H9 (cell line): ENCODE measurements at regions not wholly inside any gene's neighbourhood (a gene's known extent, or its start where the extent isn't known, plus 50 kb on each side); places are given as distances from the start of the nearest gene placed in this dataset.

Experiments
- DNase-seq: peaks from one replicate; pipeline ENCODE4 v3.0.0-alpha.2; 2017
- H2AFZ ChIP-seq: one replicate; pipeline ENCODE4 v1.6.1; 2013; ENCODE audit warnings: mild to moderate bottlenecking, low read length, control low read depth, moderate library complexity
- H2AK5ac ChIP-seq: 2 replicates; pipeline ENCODE4 v1.6.1; 2013; ENCODE audit warnings: low read length, control low read depth, mixed read lengths; ENCODE audit not compliant: insufficient read length
- H2BK120ac ChIP-seq: one replicate; pipeline ENCODE4 v1.6.1; 2013; ENCODE audit warnings: low read depth, mild to moderate bottlenecking, low read length, control low read depth, inconsistent platforms; ENCODE audit not compliant: poor library complexity, severe bottlenecking
- H2BK12ac ChIP-seq: 2 replicates; pipeline ENCODE4 v1.6.1; 2013; ENCODE audit warnings: low read length, control low read depth, mixed read lengths, low read depth; ENCODE audit not compliant: insufficient read length
- H2BK15ac ChIP-seq: 2 replicates; pipeline ENCODE4 v1.6.1; 2013; ENCODE audit warnings: low read depth, low read length, control low read depth
- H2BK20ac ChIP-seq: one replicate; pipeline ENCODE4 v1.6.1; 2013; ENCODE audit warnings: low read depth, mild to moderate bottlenecking, low read length, control low read depth, inconsistent platforms; ENCODE audit not compliant: poor library complexity, severe bottlenecking
- H2BK5ac ChIP-seq: 2 replicates; pipeline ENCODE4 v1.6.1; 2013; ENCODE audit warnings: low read length, control low read depth, mixed read lengths; ENCODE audit not compliant: insufficient read length
- H3K14ac ChIP-seq: 2 replicates; pipeline ENCODE4 v1.6.1; 2013; ENCODE audit warnings: low read length, control low read depth; ENCODE audit not compliant: insufficient read depth
- H3K18ac ChIP-seq: 2 replicates; pipeline ENCODE4 v1.6.1; 2013; ENCODE audit warnings: low read depth, mild to moderate bottlenecking, mixed read lengths, low read length, control low read depth; ENCODE audit not compliant: insufficient read length
- H3K23ac ChIP-seq: 2 replicates; pipeline ENCODE4 v1.6.1; 2013; ENCODE audit warnings: low read length, control low read depth, mixed read lengths, low read depth; ENCODE audit not compliant: insufficient read length
- H3K23me2 ChIP-seq: 2 replicates; pipeline ENCODE4 v1.6.1; 2013; ENCODE audit warnings: low read depth, mild to moderate bottlenecking, mixed read lengths, low read length, control low read depth; ENCODE audit not compliant: insufficient read length, poor library complexity, severe bottlenecking
- H3K27ac ChIP-seq: 2 replicates; pipeline ENCODE4 v1.5.1; 2013; ENCODE audit warnings: low read length, control low read depth, mixed read lengths, low read depth; ENCODE audit not compliant: insufficient read length
- H3K27me3 ChIP-seq: 2 replicates; pipeline ENCODE4 v1.6.1; 2013; ENCODE audit warnings: low read length, control low read depth, inconsistent platforms; ENCODE audit not compliant: insufficient read depth
- H3K4ac ChIP-seq: 2 replicates; pipeline ENCODE4 v1.6.1; 2013; ENCODE audit warnings: low read depth, mild to moderate bottlenecking, control low read depth, inconsistent platforms, low read length, moderate library complexity
- H3K4me1 ChIP-seq: 2 replicates; pipeline ENCODE4 v1.6.1; 2013; ENCODE audit warnings: low read length, control low read depth, inconsistent platforms; ENCODE audit not compliant: insufficient read depth
- H3K4me2 ChIP-seq: 2 replicates; pipeline ENCODE4 v1.6.1; 2013; ENCODE audit warnings: low read length, control low read depth, mixed read lengths; ENCODE audit not compliant: insufficient read length, insufficient read depth
- H3K56ac ChIP-seq: 2 replicates; pipeline ENCODE4 v1.6.1; 2013; ENCODE audit warnings: low read depth, mild to moderate bottlenecking, mixed read lengths, low read length, control low read depth; ENCODE audit not compliant: insufficient read length
- H3K79me1 ChIP-seq: 2 replicates; pipeline ENCODE4 v1.6.1; 2013; ENCODE audit warnings: low read depth, mild to moderate bottlenecking, moderate library complexity, low read length, control low read depth, inconsistent platforms; ENCODE audit not compliant: insufficient read depth, poor library complexity, severe bottlenecking
- H3K79me2 ChIP-seq: 2 replicates; pipeline ENCODE4 v1.6.1; 2013; ENCODE audit warnings: low read length, control low read depth, inconsistent platforms; ENCODE audit not compliant: insufficient read depth
- H3K9ac ChIP-seq: 2 replicates; pipeline ENCODE4 v1.6.1; 2013; ENCODE audit warnings: low read length, control low read depth, mixed read lengths; ENCODE audit not compliant: insufficient read length; ENCODE audit errors: extremely low read depth
- H3K9me3 ChIP-seq: one replicate; pipeline ENCODE4 v1.6.1; 2013; ENCODE audit warnings: low read depth, low read length, inconsistent platforms; ENCODE audit not compliant: control insufficient read depth
- H3T11ph ChIP-seq: one replicate; pipeline ENCODE4 v1.6.1; 2013; ENCODE audit warnings: mild to moderate bottlenecking, low read length, control low read depth, inconsistent platforms
- H4K20me1 ChIP-seq: one replicate; pipeline ENCODE4 v1.6.1; 2013; ENCODE audit not compliant: control insufficient read depth, insufficient read length, insufficient read depth
- H4K5ac ChIP-seq: 2 replicates; pipeline ENCODE4 v1.6.1; 2013; ENCODE audit warnings: low read depth, mild to moderate bottlenecking, mixed read lengths, low read length, control low read depth; ENCODE audit not compliant: insufficient read length
- H4K8ac ChIP-seq: replicated peaks from 2 replicates; pipeline ENCODE4 v1.6.1; 2013; ENCODE audit warnings: low read length, control low read depth, mixed read lengths, low read depth; ENCODE audit not compliant: insufficient read length
- H4K91ac ChIP-seq: 2 replicates; pipeline ENCODE4 v1.6.1; 2013; ENCODE audit warnings: low read depth, mild to moderate bottlenecking, moderate library complexity, mixed read lengths, low read length, control low read depth; ENCODE audit not compliant: insufficient read length
- H3K27ac Mint-ChIP-seq, 3 experiments: 2 replicates in 2 of 3; 3 replicates in 1 of 3; pipeline ENCODE4 v1.8.0; 2020 to 2021; ENCODE audit warnings: mixed read lengths in 3 of 3, mild to moderate bottlenecking in 1 of 3, moderate library complexity in 1 of 3
- H3K27me3 Mint-ChIP-seq: 2 replicates; pipeline ENCODE4 v1.8.0; 2021; ENCODE audit warnings: low read depth, mild to moderate bottlenecking, moderate library complexity, mixed read lengths
- H3K36me3 Mint-ChIP-seq, 3 experiments: 2 replicates in 2 of 3; 3 replicates in 1 of 3; pipeline ENCODE4 v1.8.0; 2020 to 2021; ENCODE audit warnings: low read depth in 3 of 3, mixed read lengths in 3 of 3; ENCODE audit not compliant: insufficient read depth in 1 of 3
- H3K4me1 Mint-ChIP-seq, 2 experiments: 2 replicates each; pipeline ENCODE4 v1.8.0; 2020; ENCODE audit warnings: mixed read lengths in 2 of 2
- H3K4me3 Mint-ChIP-seq, 2 experiments: 2 replicates in 1 of 2; 3 replicates in 1 of 2; pipeline ENCODE4 v1.8.0; 2020 to 2021; ENCODE audit warnings: mild to moderate bottlenecking in 2 of 2, mixed read lengths in 2 of 2, moderate library complexity in 1 of 2
- H3K9me3 Mint-ChIP-seq, 2 experiments: 2 replicates in 1 of 2; 3 replicates in 1 of 2; pipeline ENCODE4 v1.8.0; 2020; ENCODE audit warnings: mild to moderate bottlenecking in 2 of 2, mixed read lengths in 2 of 2, moderate library complexity in 1 of 2
- CTCF ChIP-seq: fragments of 200-600 bp; sonication (generic); conservative IDR thresholded peaks from 3 replicates; pipeline ENCODE4 v1.8.0; 2021; ENCODE audit warnings: antibody characterized with exemption, mild to moderate bottlenecking

- no peak overlapping the region for H3K56ac ChIP-seq
- H3K23me2 ChIP-seq, result no peaks in the 10 kb centered on the region
- no peak overlapping the region for H4K5ac ChIP-seq
- H3K9me3 Mint-ChIP-seq, result no peaks in the 10 kb centered on the region
- H3K23ac ChIP-seq, result no peak overlapping the region
- H3K4me1 Mint-ChIP-seq, result peaks cover 0 to 11% of the 10 kb centered on the region in 2 experiments; a peak in 2 of 4 replicates
- no peak overlapping the region for H2BK5ac ChIP-seq
- peaks cover 2% of the 10 kb centered on the region for H3K4me1 ChIP-seq
- no peak for DNase-seq
- H3K27me3 ChIP-seq, result no peaks in the 10 kb centered on the region
- no peak overlapping the region for H4K8ac ChIP-seq
- H3K79me1 ChIP-seq, result no peaks in the 10 kb centered on the region
- no peak overlapping the region for H2AK5ac ChIP-seq
- no peak overlapping the region for H3K27ac Mint-ChIP-seq
- H4K91ac ChIP-seq, result no peak overlapping the region
- no peak overlapping the region for H3K9ac ChIP-seq
- H3K27me3 Mint-ChIP-seq, result no peaks in the 10 kb centered on the region
- no peak overlapping the region for H2AFZ ChIP-seq
- no peak overlapping the region for H3K4ac ChIP-seq
- TF ChIP-seq CTCF, result no peak
- H2BK20ac ChIP-seq, result no peak overlapping the region
- H2BK120ac ChIP-seq, result no peak overlapping the region
- no peak overlapping the region for H2BK15ac ChIP-seq
- no peak overlapping the region for H3T11ph ChIP-seq
- H3K27ac ChIP-seq, result no peak overlapping the region
- H3K36me3 Mint-ChIP-seq, result no peaks in the 10 kb centered on the region
- H3K4me3 Mint-ChIP-seq, result no peak overlapping the region
- H3K18ac ChIP-seq, result no peak overlapping the region
- no peaks in the 10 kb centered on the region for H3K79me2 ChIP-seq
- no peak overlapping the region for H3K4me2 ChIP-seq
- H4K20me1 ChIP-seq, result no peaks in the 10 kb centered on the region
- H3K14ac ChIP-seq, result no peak overlapping the region
- no peak overlapping the region for H2BK12ac ChIP-seq
- no peaks in the 10 kb centered on the region for H3K9me3 ChIP-seq
Observed at GRCh38 chr7:17526621-17527020, 228.2 kb downstream of the AHR start.
